ENCODE measurements at regions not wholly inside any gene's neighbourhood (a gene's known extent, or its start where the extent isn't known, plus 50 kb on each side); places are given as distances from the start of the nearest gene placed in this dataset.
A peak's percentile ranks its signal among the peaks of the same experiment; 100 is the strongest.

GRCh38 chr4:23033796-23034195 is 341.1 kb downstream of the GBA3 start:
- no peak for DNase-seq (ENCODE audit: low read depth)

- no peak for DNase-seq (ENCODE audit: low read depth)
Observed at GRCh38 chr4:23028875-23029274, 336.1 kb downstream of the GBA3 start.

GRCh38 chr4:23023666-23024065 is 330.9 kb downstream of the GBA3 start:
- no peak for DNase-seq (ENCODE audit: low read depth)

GRCh38 chr4:23023121-23023520 is 330.4 kb downstream of the GBA3 start:
- DNase-seq (ENCODE audit: low read depth) = no peak

GRCh38 chr4:23022032-23022431 is 329.3 kb downstream of the GBA3 start:
- DNase-seq (ENCODE audit: low read depth) = peak; percentile 59

- DNase-seq (ENCODE audit: low read depth) = no peak
Observed at GRCh38 chr4:23021040-23021439, 328.3 kb downstream of the GBA3 start.

- DNase-seq (ENCODE audit: low read depth) = peak; percentile 12
Observed at GRCh38 chr4:23020399-23020798, 327.7 kb downstream of the GBA3 start.

- DNase-seq (ENCODE audit: low read depth) = no peak
Observed at GRCh38 chr4:23016981-23017380, 324.2 kb downstream of the GBA3 start.

- DNase-seq (ENCODE audit: low read depth) = no peak
Observed at GRCh38 chr4:23015821-23016220, 323.1 kb downstream of the GBA3 start.

GRCh38 chr4:23009093-23009492 is 316.4 kb downstream of the GBA3 start:
- DNase-seq (ENCODE audit: low read depth) = no peak

GRCh38 chr4:23006756-23007155 is 314.0 kb downstream of the GBA3 start:
- no peak for DNase-seq (ENCODE audit: low read depth)

- no peak for DNase-seq (ENCODE audit: low read depth)
Observed at GRCh38 chr4:23005691-23006090, 313.0 kb downstream of the GBA3 start.

GRCh38 chr4:23001478-23001877 is 308.7 kb downstream of the GBA3 start:
- DNase-seq (ENCODE audit: low read depth) = no peak

- no peak for DNase-seq (ENCODE audit: low read depth)
Observed at GRCh38 chr4:22999419-22999818, 306.7 kb downstream of the GBA3 start.

- DNase-seq (ENCODE audit: low read depth) = peak; percentile 70
Observed at GRCh38 chr4:22997358-22998224, 304.9 kb downstream of the GBA3 start.

- DNase-seq (ENCODE audit: low read depth) = no peak
Observed at GRCh38 chr4:22991576-22991975, 298.8 kb downstream of the GBA3 start.

- no peak for DNase-seq (ENCODE audit: low read depth)
Observed at GRCh38 chr4:22988526-22988925, 295.8 kb downstream of the GBA3 start.

GRCh38 chr4:22987870-22988269 is 295.1 kb downstream of the GBA3 start:
- peak; percentile 43 for DNase-seq (ENCODE audit: low read depth)

GRCh38 chr4:22986881-22987280 is 294.1 kb downstream of the GBA3 start:
- no peak for DNase-seq (ENCODE audit: low read depth)

GRCh38 chr4:22986262-22986661 is 293.5 kb downstream of the GBA3 start:
- DNase-seq (ENCODE audit: low read depth) = no peak

- DNase-seq (ENCODE audit: low read depth) = no peak
Observed at GRCh38 chr4:22984390-22984789, 291.7 kb downstream of the GBA3 start.

GRCh38 chr4:22978656-22979055 is 285.9 kb downstream of the GBA3 start:
- no peak for DNase-seq (ENCODE audit: low read depth)

- no peak for DNase-seq (ENCODE audit: low read depth)
Observed at GRCh38 chr4:22970665-22971064, 277.9 kb downstream of the GBA3 start.

Data from Daoy (cell line).